Panc1 (cell line): ENCODE measurements at regions not wholly inside any gene's neighbourhood (a gene's known extent, or its start where the extent isn't known, plus 50 kb on each side); places are given as distances from the start of the nearest gene placed in this dataset.

Source experiments
- ATAC-seq: fragments of 200-7000 bp; cut with Tn5 transposase; 2 replicates; pipeline ENCODE4 v1.9.1; 2020; ENCODE audit warnings: mild to moderate bottlenecking, moderate library complexity
- BruUV-seq: library from RNA; stranded (reverse); fragments of 400-500 nt; replicated peaks from 2 replicates; lab custom pipeline; 2021; lab: Mats Ljungman, UMichigan
- CTCF ChIA-PET: fragments of 300-600 bp; sonication (Branson Sonifier 250); formaldehyde crosslinking; loops from one replicate; lab custom pipeline; 2022; ENCODE audit warnings: antibody characterized with exemption; lab: Charles Lee
- POLR2A ChIA-PET: fragments of 300-600 bp; sonication (Branson Sonifier 250); formaldehyde crosslinking; loops from one replicate; lab custom pipeline; 2022; ENCODE audit warnings: antibody characterized with exemption; lab: Charles Lee
- DNase-seq: peaks from one replicate; pipeline ENCODE4 v3.0.0-alpha.2; 2010; ENCODE audit warnings: low read depth, low spot score
- H3K27ac ChIP-seq: 2 replicates; pipeline ENCODE4 v1.5.1; 2011; ENCODE audit warnings: mild to moderate bottlenecking, low read length, inconsistent platforms
- H3K27me3 ChIP-seq: fragments of 200-500 bp; sonication (Bioruptor generic); 2 replicates; pipeline ENCODE4 v1.6.0; 2014; ENCODE audit warnings: low read length, inconsistent platforms; ENCODE audit not compliant: control insufficient read depth, insufficient read depth
- H3K36me3 ChIP-seq: fragments of 200-500 bp; sonication (Bioruptor generic); 2 replicates; pipeline ENCODE4 v1.5.1; 2014; ENCODE audit warnings: inconsistent platforms, mild to moderate bottlenecking, low read length, moderate library complexity; ENCODE audit not compliant: control insufficient read depth, insufficient read depth
- H3K4me1 ChIP-seq: 2 replicates; pipeline ENCODE4 v1.5.1; 2011; ENCODE audit warnings: inconsistent platforms, mild to moderate bottlenecking, low read length, moderate library complexity; ENCODE audit not compliant: control insufficient read depth, insufficient read depth
- H3K4me3 ChIP-seq, 2 experiments: 2 replicates each; pipeline ENCODE4 v1.5.1; 2011 to 2012; ENCODE audit warnings: low read depth in 2 of 2, low read length in 2 of 2, mild to moderate bottlenecking in 2 of 2, inconsistent platforms in 1 of 2, moderate library complexity in 1 of 2
- H3K9me3 ChIP-seq: fragments of 200-500 bp; sonication (Bioruptor generic); 2 replicates; pipeline ENCODE4 v1.5.1; 2014; ENCODE audit warnings: low read depth, mild to moderate bottlenecking, inconsistent platforms, low read length, moderate library complexity; ENCODE audit not compliant: control insufficient read depth, insufficient read depth
- POLR2AphosphoS5 ChIP-seq: IDR thresholded peaks from 2 replicates; pipeline ENCODE4 v1.6.1; 2012; ENCODE audit warnings: mild to moderate bottlenecking, low read depth, low read length, moderate library complexity
- SIN3A ChIP-seq: IDR thresholded peaks from 2 replicates; pipeline ENCODE4 v1.6.1; 2012; ENCODE audit warnings: low read depth, mild to moderate bottlenecking, low read length, moderate library complexity, borderline replicate concordance; ENCODE audit not compliant: insufficient read depth
- TCF7L2 ChIP-seq: IDR thresholded peaks from 2 replicates; pipeline ENCODE4 v1.6.1; 2011; ENCODE audit warnings: mild to moderate bottlenecking, low read depth, low read length, inconsistent platforms
- in situ Hi-C: cut with HindIII; loops from 2 replicates; pipeline ENCODE4 v1.10.0; 2016; ENCODE audit warnings: low sequenced_read_pairs, low pct_unique_long_range_greater_than_20kb
- intact Hi-C: fragments of 100-400 bp; cut with micrococcal nuclease; formaldehyde crosslinking; loops from one replicate; pipeline ENCODE4 v1.10.0; 2022; ENCODE audit not compliant: unreplicated experiment
- TF ChIP-seq, protein P1 (sequence below): fragments of 450-650 bp; IDR thresholded peaks from 2 replicates; pipeline ENCODE4 v1.5.1; 2017; ENCODE audit warnings: mild to moderate bottlenecking
- TF ChIP-seq, protein P2 (sequence below), 2 experiments: IDR thresholded peaks; 2 replicates each; pipeline ENCODE4 v1.6.1; 2011 to 2012; ENCODE audit warnings: low read depth in 2 of 2, control low read depth in 1 of 2, low read length in 1 of 2, mild to moderate bottlenecking in 1 of 2, moderate library complexity in 1 of 2; ENCODE audit not compliant: insufficient read depth in 1 of 2

DNA sequence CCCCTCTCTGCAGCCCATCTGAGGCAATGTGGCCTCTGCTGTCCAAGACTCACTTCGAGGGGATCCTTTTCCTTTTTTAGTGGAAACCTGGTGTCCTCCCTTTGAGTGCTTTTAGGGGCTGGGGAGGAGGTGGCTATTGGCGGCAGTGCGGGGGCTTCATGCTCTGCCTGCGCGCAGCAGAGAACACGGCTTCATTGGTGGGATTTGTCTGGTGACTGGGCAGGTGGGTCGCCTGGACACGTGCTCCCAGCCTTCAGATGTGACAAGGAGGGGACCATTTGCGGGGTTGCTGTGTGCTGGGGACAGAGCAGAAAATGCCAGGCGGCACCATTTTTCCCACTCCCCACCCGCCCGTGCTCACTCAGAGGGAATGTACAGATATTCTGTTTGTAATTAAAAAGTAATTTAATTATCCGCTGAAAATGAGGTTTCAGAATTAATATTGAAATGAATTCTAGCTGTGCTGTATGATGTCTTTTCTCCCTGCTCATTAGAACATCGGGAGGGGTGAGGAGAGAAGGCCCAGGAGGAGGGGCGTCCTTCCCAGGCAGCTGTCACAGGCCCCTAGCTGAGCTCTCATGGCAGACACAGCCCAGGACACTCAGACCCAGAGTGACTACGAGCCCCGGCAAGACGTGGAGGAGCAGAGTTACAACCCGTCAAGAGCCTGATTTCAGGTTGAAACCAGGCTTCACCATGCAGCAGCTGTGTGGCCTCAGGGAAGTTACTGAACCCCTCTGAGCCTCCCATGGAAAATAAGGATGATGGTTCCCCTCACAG, 417.2 kb upstream of the SULF2 start:
- no peak overlapping the region for H3K4me3 ChIP-seq
- no peak overlapping the region for H3K27ac ChIP-seq
- POLR2A ChIA-PET: no interaction called here
- in situ Hi-C loops: no loop called here
- intact Hi-C loops: no loop called here
- H3K36me3 ChIP-seq: no peaks in the 10 kb centered on the region
- peaks cover 2% of the 10 kb centered on the region; the same call in 1 of the 2 replicates for H3K27me3 ChIP-seq
- no TSS peak for BruUV-seq
- CTCF ChIA-PET: no interaction called here
- no peak for DNase-seq
- TF ChIP-seq, protein P1, sequence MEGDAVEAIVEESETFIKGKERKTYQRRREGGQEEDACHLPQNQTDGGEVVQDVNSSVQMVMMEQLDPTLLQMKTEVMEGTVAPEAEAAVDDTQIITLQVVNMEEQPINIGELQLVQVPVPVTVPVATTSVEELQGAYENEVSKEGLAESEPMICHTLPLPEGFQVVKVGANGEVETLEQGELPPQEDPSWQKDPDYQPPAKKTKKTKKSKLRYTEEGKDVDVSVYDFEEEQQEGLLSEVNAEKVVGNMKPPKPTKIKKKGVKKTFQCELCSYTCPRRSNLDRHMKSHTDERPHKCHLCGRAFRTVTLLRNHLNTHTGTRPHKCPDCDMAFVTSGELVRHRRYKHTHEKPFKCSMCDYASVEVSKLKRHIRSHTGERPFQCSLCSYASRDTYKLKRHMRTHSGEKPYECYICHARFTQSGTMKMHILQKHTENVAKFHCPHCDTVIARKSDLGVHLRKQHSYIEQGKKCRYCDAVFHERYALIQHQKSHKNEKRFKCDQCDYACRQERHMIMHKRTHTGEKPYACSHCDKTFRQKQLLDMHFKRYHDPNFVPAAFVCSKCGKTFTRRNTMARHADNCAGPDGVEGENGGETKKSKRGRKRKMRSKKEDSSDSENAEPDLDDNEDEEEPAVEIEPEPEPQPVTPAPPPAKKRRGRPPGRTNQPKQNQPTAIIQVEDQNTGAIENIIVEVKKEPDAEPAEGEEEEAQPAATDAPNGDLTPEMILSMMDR: no peak
- no peak for TF ChIP-seq SIN3A
- TF ChIP-seq, protein P2, sequence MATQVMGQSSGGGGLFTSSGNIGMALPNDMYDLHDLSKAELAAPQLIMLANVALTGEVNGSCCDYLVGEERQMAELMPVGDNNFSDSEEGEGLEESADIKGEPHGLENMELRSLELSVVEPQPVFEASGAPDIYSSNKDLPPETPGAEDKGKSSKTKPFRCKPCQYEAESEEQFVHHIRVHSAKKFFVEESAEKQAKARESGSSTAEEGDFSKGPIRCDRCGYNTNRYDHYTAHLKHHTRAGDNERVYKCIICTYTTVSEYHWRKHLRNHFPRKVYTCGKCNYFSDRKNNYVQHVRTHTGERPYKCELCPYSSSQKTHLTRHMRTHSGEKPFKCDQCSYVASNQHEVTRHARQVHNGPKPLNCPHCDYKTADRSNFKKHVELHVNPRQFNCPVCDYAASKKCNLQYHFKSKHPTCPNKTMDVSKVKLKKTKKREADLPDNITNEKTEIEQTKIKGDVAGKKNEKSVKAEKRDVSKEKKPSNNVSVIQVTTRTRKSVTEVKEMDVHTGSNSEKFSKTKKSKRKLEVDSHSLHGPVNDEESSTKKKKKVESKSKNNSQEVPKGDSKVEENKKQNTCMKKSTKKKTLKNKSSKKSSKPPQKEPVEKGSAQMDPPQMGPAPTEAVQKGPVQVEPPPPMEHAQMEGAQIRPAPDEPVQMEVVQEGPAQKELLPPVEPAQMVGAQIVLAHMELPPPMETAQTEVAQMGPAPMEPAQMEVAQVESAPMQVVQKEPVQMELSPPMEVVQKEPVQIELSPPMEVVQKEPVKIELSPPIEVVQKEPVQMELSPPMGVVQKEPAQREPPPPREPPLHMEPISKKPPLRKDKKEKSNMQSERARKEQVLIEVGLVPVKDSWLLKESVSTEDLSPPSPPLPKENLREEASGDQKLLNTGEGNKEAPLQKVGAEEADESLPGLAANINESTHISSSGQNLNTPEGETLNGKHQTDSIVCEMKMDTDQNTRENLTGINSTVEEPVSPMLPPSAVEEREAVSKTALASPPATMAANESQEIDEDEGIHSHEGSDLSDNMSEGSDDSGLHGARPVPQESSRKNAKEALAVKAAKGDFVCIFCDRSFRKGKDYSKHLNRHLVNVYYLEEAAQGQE (IDR thresholded peaks at IDR 0.05; ENCODE audit: insufficient read depth in 1 of 2, low read depth in 2 of 2, low read length in 1 of 2): no peak
- no peak for TF ChIP-seq POLR2AphosphoS5
- TF ChIP-seq TCF7L2: no peak
- ATAC-seq: no peak
- no peaks in the 10 kb centered on the region for H3K9me3 ChIP-seq
- no peaks in the 10 kb centered on the region for H3K4me1 ChIP-seq

DNA sequence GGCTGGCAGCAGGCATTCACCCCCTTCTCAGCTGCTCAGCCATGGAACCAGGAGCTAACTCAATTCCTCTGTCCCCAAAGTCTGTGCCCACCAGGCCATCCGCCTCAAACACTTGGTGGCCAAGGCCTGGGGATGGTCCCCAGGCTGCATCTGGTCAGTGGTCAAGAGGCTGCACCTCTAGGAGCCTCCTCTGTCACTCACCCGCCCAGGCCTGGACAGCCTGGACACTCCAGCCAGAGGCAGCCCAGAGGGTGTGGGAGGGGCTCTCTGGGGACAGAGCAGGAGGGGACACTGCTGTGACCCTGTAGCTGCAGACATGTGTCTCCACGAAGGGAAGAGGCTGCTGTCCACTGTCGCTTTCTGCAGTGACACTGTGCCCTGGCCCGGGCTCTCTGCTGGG, 416.6 kb upstream of the SULF2 start:
- ChIA-PET CTCF (no interaction called here), POLR2A (no interaction called here)
- in situ Hi-C loops (no loop called here), intact Hi-C loops (no loop called here)
- no peak for TF ChIP-seq TCF7L2
- TF ChIP-seq, protein P1: no peak
- no peak for TF ChIP-seq SIN3A
- TF ChIP-seq POLR2AphosphoS5: no peak
- TF ChIP-seq, protein P2 (IDR thresholded peaks at IDR 0.05; ENCODE audit: insufficient read depth in 1 of 2, low read depth in 2 of 2, low read length in 1 of 2): no peak
- Histone ChIP-seq H3K27ac (no peak overlapping the region), H3K4me3 (no peak overlapping the region), H3K36me3 (no peaks in the 10 kb centered on the region), H3K4me1 (no peaks in the 10 kb centered on the region), H3K9me3 (no peaks in the 10 kb centered on the region), H3K27me3 (peaks cover 2% of the 10 kb centered on the region; the same call in 1 of the 2 replicates)
- DNase-seq (no peak), ATAC-seq (no peak)
- no TSS peak for BruUV-seq
